Kidney epithelial cell (primary cell): ENCODE measurements at regions not wholly inside any gene's neighbourhood (a gene's known extent, or its start where the extent isn't known, plus 50 kb on each side); places are given as distances from the start of the nearest gene placed in this dataset.

Source experiments
- DNase-seq: peaks from one replicate; pipeline ENCODE4 v3.0.0-alpha.2; 2010; ENCODE audit warnings: low read depth
- H3K27me3 ChIP-seq: 2 replicates; pipeline ENCODE4 v1.6.0; 2011; ENCODE audit warnings: low read length; ENCODE audit not compliant: control insufficient read depth, insufficient read depth
- H3K36me3 ChIP-seq: 2 replicates; pipeline ENCODE4 v1.5.1; 2011; ENCODE audit warnings: low read length; ENCODE audit not compliant: control insufficient read depth, insufficient read depth
- H3K4me3 ChIP-seq: 2 replicates; pipeline ENCODE4 v1.5.1; 2011; ENCODE audit warnings: low read depth, mild to moderate bottlenecking, control low read depth, low read length
- TF ChIP-seq, protein P1 (sequence below): IDR thresholded peaks from 2 replicates; pipeline ENCODE4 v1.5.1; 2011; ENCODE audit warnings: mild to moderate bottlenecking, moderate library complexity, low read length, control low read depth, inconsistent platforms; ENCODE audit not compliant: insufficient read depth, poor library complexity, severe bottlenecking

DNA sequence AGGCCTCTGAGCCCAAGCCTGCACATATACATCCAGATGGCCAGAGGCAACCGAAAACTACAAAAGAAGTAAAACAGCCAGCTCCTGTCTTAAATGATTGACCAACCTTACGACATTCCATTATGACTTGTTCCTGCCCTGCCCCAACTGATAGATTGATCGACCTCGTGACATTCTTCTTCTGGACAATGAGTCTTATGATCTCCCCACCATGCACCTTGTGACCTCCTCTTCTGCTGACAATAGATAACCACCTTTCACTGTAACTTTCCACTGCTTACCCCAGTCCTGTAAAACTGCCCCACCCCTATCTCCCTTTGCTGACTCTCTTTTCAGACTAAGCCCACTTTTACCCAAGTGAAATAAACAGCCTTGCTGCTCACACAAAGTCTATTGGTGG is 670.0 kb upstream of the PKDCC start:
- no peak for DNase-seq
- no peaks in the 10 kb centered on the region for H3K36me3 ChIP-seq
- H3K4me3 ChIP-seq: no peak overlapping the region
- TF ChIP-seq, protein P1, sequence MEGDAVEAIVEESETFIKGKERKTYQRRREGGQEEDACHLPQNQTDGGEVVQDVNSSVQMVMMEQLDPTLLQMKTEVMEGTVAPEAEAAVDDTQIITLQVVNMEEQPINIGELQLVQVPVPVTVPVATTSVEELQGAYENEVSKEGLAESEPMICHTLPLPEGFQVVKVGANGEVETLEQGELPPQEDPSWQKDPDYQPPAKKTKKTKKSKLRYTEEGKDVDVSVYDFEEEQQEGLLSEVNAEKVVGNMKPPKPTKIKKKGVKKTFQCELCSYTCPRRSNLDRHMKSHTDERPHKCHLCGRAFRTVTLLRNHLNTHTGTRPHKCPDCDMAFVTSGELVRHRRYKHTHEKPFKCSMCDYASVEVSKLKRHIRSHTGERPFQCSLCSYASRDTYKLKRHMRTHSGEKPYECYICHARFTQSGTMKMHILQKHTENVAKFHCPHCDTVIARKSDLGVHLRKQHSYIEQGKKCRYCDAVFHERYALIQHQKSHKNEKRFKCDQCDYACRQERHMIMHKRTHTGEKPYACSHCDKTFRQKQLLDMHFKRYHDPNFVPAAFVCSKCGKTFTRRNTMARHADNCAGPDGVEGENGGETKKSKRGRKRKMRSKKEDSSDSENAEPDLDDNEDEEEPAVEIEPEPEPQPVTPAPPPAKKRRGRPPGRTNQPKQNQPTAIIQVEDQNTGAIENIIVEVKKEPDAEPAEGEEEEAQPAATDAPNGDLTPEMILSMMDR: no peak
- no peaks in the 10 kb centered on the region for H3K27me3 ChIP-seq

DNA sequence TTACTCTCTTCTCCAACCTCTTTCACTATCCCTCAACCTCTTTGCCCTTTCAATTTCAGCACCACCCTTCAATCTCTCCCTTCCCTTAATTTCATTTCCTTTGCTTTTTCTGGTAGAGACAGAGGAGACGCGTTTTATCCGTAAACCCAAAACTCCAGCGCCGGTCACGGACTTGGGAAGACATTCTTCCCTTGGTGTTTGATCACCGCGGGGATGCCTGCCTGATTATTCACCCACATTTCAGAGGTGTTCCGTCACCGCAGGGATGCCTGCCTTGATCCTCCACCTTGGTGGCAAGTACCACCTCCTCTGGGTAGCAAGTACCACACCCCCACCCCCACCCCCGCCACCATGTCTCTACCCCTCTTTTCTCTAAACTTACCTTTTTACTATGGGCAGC is 669.4 kb upstream of the PKDCC start:
- TF ChIP-seq, protein P1: no peak
- H3K27me3 ChIP-seq: no peaks in the 10 kb centered on the region
- no peak for DNase-seq
- no peak overlapping the region for H3K4me3 ChIP-seq
- no peaks in the 10 kb centered on the region for H3K36me3 ChIP-seq

DNA sequence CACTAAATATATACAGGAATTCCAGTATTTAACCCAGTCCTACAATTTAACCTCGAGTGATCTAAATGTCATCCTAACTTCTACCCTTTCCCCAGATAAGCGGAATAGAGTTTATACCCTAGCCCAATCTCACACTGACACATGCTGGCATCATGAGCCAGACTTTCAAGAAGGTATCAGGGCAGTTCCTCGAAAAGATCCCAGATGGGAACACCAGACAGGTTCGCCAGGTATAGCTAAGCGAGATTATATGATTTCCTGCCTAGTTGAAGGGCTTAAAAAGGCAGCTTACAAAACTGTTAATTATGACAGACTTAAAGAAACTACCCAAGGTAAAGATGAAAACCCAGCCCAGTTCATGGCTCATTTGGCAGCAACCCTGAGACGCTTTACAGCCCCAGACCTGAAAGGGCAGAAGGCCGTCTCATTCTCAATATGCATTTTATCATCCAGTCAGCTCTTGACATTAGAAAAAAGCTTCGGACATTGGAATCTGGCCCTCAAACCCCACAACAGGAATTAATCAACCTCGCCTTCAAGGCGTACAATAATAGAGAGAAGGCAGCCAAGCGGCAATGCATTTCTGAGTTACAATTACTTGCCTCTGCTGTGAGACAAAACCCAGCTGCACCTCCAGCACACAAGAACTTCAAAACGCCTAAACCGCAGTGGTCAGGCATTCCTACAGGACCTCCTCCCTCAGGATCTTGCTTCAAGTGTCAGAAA is 668.2 kb upstream of the PKDCC start:
- no peaks in the 10 kb centered on the region for H3K27me3 ChIP-seq
- no peak overlapping the region for H3K4me3 ChIP-seq
- TF ChIP-seq, protein P1: no peak
- no peaks in the 10 kb centered on the region for H3K36me3 ChIP-seq
- peak; percentile 25 for DNase-seq

DNA sequence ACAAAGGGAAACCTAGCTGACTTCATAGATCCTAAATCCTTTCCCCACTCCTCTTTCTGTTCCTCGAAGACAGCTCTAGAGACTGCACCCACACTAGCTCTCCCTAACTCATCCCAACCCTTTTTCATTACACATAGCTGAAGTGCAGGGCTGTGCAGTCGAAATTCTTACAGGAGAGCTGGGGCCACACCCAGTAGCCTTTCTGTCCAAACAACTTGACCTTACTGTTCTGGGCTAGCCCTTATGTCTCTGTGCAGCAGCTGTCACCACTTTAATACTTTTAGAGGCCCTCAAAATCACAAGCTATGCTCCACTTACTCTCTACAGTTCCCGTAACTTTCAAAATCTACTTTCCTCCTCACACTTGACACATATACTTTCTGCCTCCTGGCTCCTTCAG is 666.1 kb upstream of the PKDCC start:
- no peaks in the 10 kb centered on the region for H3K36me3 ChIP-seq
- no peak for DNase-seq
- no peaks in the 10 kb centered on the region for H3K27me3 ChIP-seq
- no peak overlapping the region for H3K4me3 ChIP-seq
- TF ChIP-seq, protein P1: no peak

DNA sequence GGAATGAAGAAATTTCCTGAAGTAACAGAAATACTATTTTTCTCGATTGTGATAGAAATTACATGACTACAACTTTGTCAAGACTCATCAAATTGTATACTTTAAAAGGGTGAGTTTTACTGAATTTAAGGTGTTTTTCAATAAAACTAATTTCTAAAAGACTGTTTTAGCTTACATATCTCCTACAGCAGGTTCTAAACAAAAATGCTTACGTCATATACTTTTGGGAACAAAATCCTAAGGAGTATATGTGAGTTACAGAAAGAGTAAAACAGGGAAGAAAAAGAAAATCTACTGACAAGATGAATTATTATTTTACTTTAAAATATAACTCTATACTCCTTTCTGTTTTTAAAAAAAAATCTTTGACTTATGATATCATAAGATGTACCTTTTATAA is 660.3 kb upstream of the PKDCC start:
- Histone ChIP-seq H3K4me3 (no peak overlapping the region), H3K27me3 (no peaks in the 10 kb centered on the region), H3K36me3 (no peaks in the 10 kb centered on the region)
- TF ChIP-seq, protein P1: no peak
- DNase-seq: no peak

DNA sequence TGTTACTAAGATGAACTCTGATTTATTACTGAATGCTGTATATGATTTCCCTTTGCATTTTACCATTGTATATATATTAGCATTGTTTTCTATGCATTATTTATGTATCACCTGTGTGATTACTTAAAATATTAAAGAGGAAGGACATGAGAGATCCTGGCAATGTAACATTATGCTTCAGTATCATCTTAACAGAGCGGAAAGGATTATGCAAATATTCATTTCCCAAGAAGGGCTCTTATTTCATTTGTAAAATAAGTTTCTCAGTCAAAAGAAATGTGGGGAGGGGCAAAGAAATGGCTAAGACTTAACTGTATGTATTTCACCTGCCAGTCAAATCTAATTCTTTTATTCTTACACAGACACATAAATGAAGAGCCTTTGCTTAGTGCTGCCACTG is 654.2 kb upstream of the PKDCC start:
- TF ChIP-seq, protein P1: no peak
- no peaks in the 10 kb centered on the region for H3K27me3 ChIP-seq
- H3K4me3 ChIP-seq: no peak overlapping the region
- DNase-seq: no peak
- no peaks in the 10 kb centered on the region for H3K36me3 ChIP-seq
